GM23338 (cell line): ENCODE measurements at regions not wholly inside any gene's neighbourhood (a gene's known extent, or its start where the extent isn't known, plus 50 kb on each side); places are given as distances from the start of the nearest gene placed in this dataset.

Experiments used
- ATAC-seq: fragments of 200-7000 bp; cut with Tn5 transposase; 3 replicates; pipeline ENCODE4 v1.9.1; 2020
- DNase-seq: peaks from one replicate; pipeline ENCODE4 v3.0.0-alpha.2; 2015; ENCODE audit warnings: low spot score
- H2AFZ ChIP-seq: fragments of 200-600 bp; sonication (generic); 2 replicates; pipeline ENCODE4 v1.8.0; 2016; ENCODE audit warnings: antibody characterized with exemption, mild to moderate bottlenecking, moderate library complexity
- H3F3A ChIP-seq: fragments of 200-600 bp; sonication (generic); replicated peaks from 2 replicates; pipeline ENCODE4 v1.8.0; 2017; ENCODE audit warnings: antibody characterized with exemption, mixed run types, low read depth
- H3K27ac ChIP-seq: fragments of 200-600 bp; sonication (generic); 2 replicates; pipeline ENCODE4 v1.6.1; 2016; ENCODE audit warnings: low read depth
- H3K27me3 ChIP-seq: fragments of 200-600 bp; sonication (generic); 2 replicates; pipeline ENCODE4 v1.8.0; 2016; ENCODE audit warnings: mild to moderate bottlenecking, mixed run types, moderate library complexity; ENCODE audit not compliant: insufficient read depth
- H3K36me3 ChIP-seq: fragments of 200-600 bp; sonication (generic); 2 replicates; pipeline ENCODE4 v1.8.0; 2016; ENCODE audit warnings: mild to moderate bottlenecking; ENCODE audit not compliant: insufficient read depth
- H3K4me1 ChIP-seq: fragments of 200-600 bp; sonication (generic); 2 replicates; pipeline ENCODE4 v1.8.0; 2016; ENCODE audit warnings: mild to moderate bottlenecking, moderate library complexity; ENCODE audit not compliant: insufficient read depth
- H3K4me2 ChIP-seq: fragments of 200-600 bp; sonication (generic); 2 replicates; pipeline ENCODE4 v1.7.1; 2017; ENCODE audit warnings: mixed run types
- H3K4me3 ChIP-seq: fragments of 200-600 bp; sonication (generic); 2 replicates; pipeline ENCODE4 v1.6.1; 2016; ENCODE audit warnings: mixed run types
- H3K79me2 ChIP-seq: fragments of 200-600 bp; sonication (generic); replicated peaks from 2 replicates; pipeline ENCODE4 v1.8.0; 2017; ENCODE audit warnings: mild to moderate bottlenecking; ENCODE audit not compliant: insufficient read depth
- H3K9me2 ChIP-seq: fragments of 200-600 bp; sonication (generic); 2 replicates; pipeline ENCODE4 v1.8.0; 2017; ENCODE audit not compliant: insufficient read depth
- H4K20me1 ChIP-seq: fragments of 200-600 bp; sonication (generic); replicated peaks from 2 replicates; pipeline ENCODE4 v1.8.0; 2017; ENCODE audit warnings: mild to moderate bottlenecking; ENCODE audit not compliant: insufficient read depth
- H3K27ac Mint-ChIP-seq: 2 replicates; pipeline ENCODE4 v1.8.0; 2020; ENCODE audit warnings: inconsistent platforms, mild to moderate bottlenecking, moderate library complexity, mixed read lengths
- H3K27me3 Mint-ChIP-seq: 3 replicates; pipeline ENCODE4 v1.8.0; 2022; ENCODE audit warnings: low read depth, mild to moderate bottlenecking, moderate library complexity, mixed read lengths, inconsistent platforms; ENCODE audit not compliant: insufficient read depth, poor library complexity
- H3K36me3 Mint-ChIP-seq: 3 replicates; pipeline ENCODE4 v1.8.0; 2021; ENCODE audit warnings: low read depth, mild to moderate bottlenecking, inconsistent platforms, moderate library complexity, mixed read lengths
- H3K4me1 Mint-ChIP-seq: 3 replicates; pipeline ENCODE4 v1.8.0; 2020; ENCODE audit warnings: mild to moderate bottlenecking, inconsistent platforms, mixed read lengths
- H3K4me3 Mint-ChIP-seq: 3 replicates; pipeline ENCODE4 v1.8.0; 2021; ENCODE audit warnings: moderate library complexity, mild to moderate bottlenecking, inconsistent platforms, mixed read lengths
- H3K9me3 Mint-ChIP-seq: 3 replicates; pipeline ENCODE4 v1.8.0; 2020; ENCODE audit warnings: moderate library complexity, mild to moderate bottlenecking, inconsistent platforms, mixed read lengths
- CTCF ChIP-seq, 2 experiments: fragments of 200-600 bp in 1 of 2; sonication (generic) in 1 of 2; conservative IDR thresholded peaks; 2 replicates each; pipeline versions ENCODE4 v1.5.1 to v1.6.1; 2016 to 2017; ENCODE audit warnings: antibody characterized with exemption in 2 of 2, low read depth in 2 of 2, mild to moderate bottlenecking in 2 of 2, moderate library complexity in 1 of 2
- EZH2 ChIP-seq: fragments of 200-600 bp; sonication (generic); IDR thresholded peaks from one replicate; pipeline ENCODE4 v1.8.0; 2017; ENCODE audit warnings: antibody characterized with exemption, mild to moderate bottlenecking, low read depth; ENCODE audit not compliant: unreplicated experiment
- JUNB ChIP-seq: IDR thresholded peaks from one replicate; pipeline ENCODE4 v1.6.1; 2016; ENCODE audit warnings: antibody characterized with exemption; ENCODE audit not compliant: unreplicated experiment
- REST ChIP-seq: IDR thresholded peaks from one replicate; pipeline ENCODE4 v1.6.1; 2018; ENCODE audit warnings: antibody characterized with exemption; ENCODE audit not compliant: unreplicated experiment
- STAT1 ChIP-seq: IDR thresholded peaks from one replicate; pipeline ENCODE4 v1.6.1; 2016; ENCODE audit warnings: antibody characterized with exemption; ENCODE audit not compliant: unreplicated experiment
- ZNF331 ChIP-seq: fragments of 250-450 bp; sonication (Bioruptor Pico); IDR thresholded peaks from 2 replicates; pipeline ENCODE4 v1.5.0; 2020; ENCODE audit warnings: low read depth, mild to moderate bottlenecking, moderate library complexity

- H3K27ac ChIP-seq: no peak overlapping the region
- Mint-ChIP-seq H3K9me3 (no peaks in the 10 kb centered on the region; the same call in 2 of the 3 replicates), H3K4me1 (peaks cover 3% of the 10 kb centered on the region; the same call in 1 of the 3 replicates), H3K4me3 (no peak overlapping the region), H3K27me3 (peaks cover 5% of the 10 kb centered on the region), H3K27ac (no peak overlapping the region), H3K36me3 (no peaks in the 10 kb centered on the region)
- H3K4me3 ChIP-seq: no peak overlapping the region
- no peaks in the 10 kb centered on the region; the same call in none of the 2 replicates for H3K9me2 ChIP-seq
- no peaks in the 10 kb centered on the region for H3K36me3 ChIP-seq
- no peak for ATAC-seq
- H3F3A ChIP-seq: no peaks in the 10 kb centered on the region
- no peak overlapping the region for H3K4me2 ChIP-seq
- no peaks in the 10 kb centered on the region for H3K27me3 ChIP-seq
- H3K79me2 ChIP-seq: no peaks in the 10 kb centered on the region
- peaks cover 3% of the 10 kb centered on the region; the same call in 1 of the 2 replicates for H3K4me1 ChIP-seq
- DNase-seq: no peak
- H2AFZ ChIP-seq: no peak overlapping the region
- H4K20me1 ChIP-seq: no peaks in the 10 kb centered on the region
- TF ChIP-seq STAT1 (no peak), ZNF331 (CRISPR knock-in tag) (no peak), JUNB (no peak), EZH2 (no peak)
Observed at GRCh38 chr16:62712566-62712965, 676.3 kb upstream of the CDH8 start.

GRCh38 chr16:62711797-62712196 lies 675.6 kb upstream of the CDH8 start:
- H3K4me1 ChIP-seq: peaks cover 3% of the 10 kb centered on the region; the same call in 1 of the 2 replicates
- H3K4me3 Mint-ChIP-seq: no peak overlapping the region
- TF ChIP-seq REST: no peak
- TF ChIP-seq CTCF (conservative IDR thresholded peaks at IDR 0.05; ENCODE audit: low read depth in 2 of 2): peak; percentile 42 to 49
- ATAC-seq (peak; percentile 85), DNase-seq (peak; percentile 58)
- H3F3A ChIP-seq: no peaks in the 10 kb centered on the region
- no peak overlapping the region for H3K4me3 ChIP-seq
- H3K4me1 Mint-ChIP-seq: peaks cover 3% of the 10 kb centered on the region; the same call in 1 of the 3 replicates
- no peak overlapping the region for H3K27ac ChIP-seq
- no peaks in the 10 kb centered on the region for H3K27me3 ChIP-seq
- peak overlapping the region; percentile 38; the same call in 1 of the 2 replicates for H2AFZ ChIP-seq
- H3K79me2 ChIP-seq: no peaks in the 10 kb centered on the region
- H3K9me3 Mint-ChIP-seq: no peaks in the 10 kb centered on the region; the same call in 2 of the 3 replicates
- H3K36me3 ChIP-seq: no peaks in the 10 kb centered on the region
- no peak overlapping the region for H3K4me2 ChIP-seq
- no peaks in the 10 kb centered on the region; the same call in none of the 2 replicates for H3K9me2 ChIP-seq
- H4K20me1 ChIP-seq: no peaks in the 10 kb centered on the region
- H3K27me3 Mint-ChIP-seq: peaks cover 5% of the 10 kb centered on the region
- H3K36me3 Mint-ChIP-seq: no peaks in the 10 kb centered on the region
- no peak overlapping the region for H3K27ac Mint-ChIP-seq
